Mesenchymal stem cell (in vitro differentiated cells and primary cell): ENCODE measurements at regions not wholly inside any gene's neighbourhood (a gene's known extent, or its start where the extent isn't known, plus 50 kb on each side); places are given as distances from the start of the nearest gene placed in this dataset.

Experiments
- DNase-seq: peaks from one replicate; pipeline ENCODE4 v3.0.0-alpha.2; 2013
- H2AFZ ChIP-seq: one replicate; pipeline ENCODE4 v1.6.1; 2013; ENCODE audit warnings: low read depth, mild to moderate bottlenecking, control low read depth, inconsistent platforms, low read length, moderate library complexity
- H2AK5ac ChIP-seq: 2 replicates; pipeline ENCODE4 v1.6.1; 2013; ENCODE audit warnings: low read length, moderate library complexity, mild to moderate bottlenecking, inconsistent platforms; ENCODE audit not compliant: severe bottlenecking
- H2BK120ac ChIP-seq: one replicate; pipeline ENCODE4 v1.6.1; 2013; ENCODE audit warnings: low read depth, mild to moderate bottlenecking, inconsistent platforms, low read length, moderate library complexity
- H2BK12ac ChIP-seq, 2 experiments: one replicate each; pipeline ENCODE4 v1.6.1; 2013; ENCODE audit warnings: inconsistent platforms in 2 of 2, low read length in 2 of 2, mild to moderate bottlenecking in 2 of 2, moderate library complexity in 2 of 2, control low read depth in 1 of 2
- H2BK15ac ChIP-seq: one replicate; pipeline ENCODE4 v1.6.1; 2013; ENCODE audit warnings: mild to moderate bottlenecking, low read depth, inconsistent platforms; ENCODE audit not compliant: poor library complexity, severe bottlenecking
- H2BK5ac ChIP-seq: 2 replicates; pipeline ENCODE4 v1.6.1; 2013; ENCODE audit warnings: low read depth, mild to moderate bottlenecking, low read length, control low read depth, inconsistent platforms; ENCODE audit not compliant: poor library complexity, severe bottlenecking
- H3K14ac ChIP-seq, 2 experiments: one replicate each; pipeline ENCODE4 v1.6.1; 2013; ENCODE audit warnings: inconsistent platforms in 2 of 2, low read length in 2 of 2, control low read depth in 1 of 2, mild to moderate bottlenecking in 1 of 2, moderate library complexity in 1 of 2
- H3K18ac ChIP-seq, 2 experiments: one replicate each; pipeline ENCODE4 v1.6.1; 2013; ENCODE audit warnings: inconsistent platforms in 2 of 2, low read length in 2 of 2, control low read depth in 1 of 2, low read depth in 1 of 2, mild to moderate bottlenecking in 1 of 2
- H3K23ac ChIP-seq, 2 experiments: one replicate each; pipeline ENCODE4 v1.6.1; 2013; ENCODE audit warnings: inconsistent platforms in 2 of 2, low read length in 2 of 2, mild to moderate bottlenecking in 2 of 2, moderate library complexity in 2 of 2, control low read depth in 1 of 2
- H3K27ac ChIP-seq: 2 replicates; pipeline ENCODE4 v1.5.1; 2013; ENCODE audit warnings: mild to moderate bottlenecking, moderate library complexity, low read length, control low read depth, inconsistent platforms; ENCODE audit not compliant: poor library complexity, severe bottlenecking
- H3K27me3 ChIP-seq, 2 experiments: 2 replicates each; pipeline versions ENCODE4 v1.6.1 to v1.7.0; 2013; ENCODE audit warnings: low read length in 2 of 2, mild to moderate bottlenecking in 2 of 2, moderate library complexity in 2 of 2, control low read depth in 1 of 2, inconsistent platforms in 1 of 2; ENCODE audit not compliant: control insufficient read depth in 1 of 2, insufficient read depth in 1 of 2
- H3K36me3 ChIP-seq, 2 experiments: 2 replicates each; pipeline versions ENCODE4 v1.6.1 to v1.7.0; 2013; ENCODE audit warnings: low read length in 2 of 2, control low read depth in 1 of 2, inconsistent platforms in 1 of 2, low read depth in 1 of 2, mild to moderate bottlenecking in 1 of 2; ENCODE audit not compliant: insufficient read depth in 2 of 2, control insufficient read depth in 1 of 2
- H3K4ac ChIP-seq, 2 experiments: one replicate each; pipeline ENCODE4 v1.6.1; 2013; ENCODE audit warnings: inconsistent platforms in 2 of 2, low read length in 2 of 2, mild to moderate bottlenecking in 2 of 2, moderate library complexity in 2 of 2, control low read depth in 1 of 2, low read depth in 1 of 2
- H3K4me1 ChIP-seq: 2 replicates; pipeline ENCODE4 v1.6.1; 2013; ENCODE audit warnings: low read depth, low read length, control low read depth; ENCODE audit not compliant: control insufficient read depth, insufficient read depth
- H3K4me2 ChIP-seq: 2 replicates; pipeline ENCODE4 v1.6.1; 2013; ENCODE audit warnings: low read length, mild to moderate bottlenecking, inconsistent platforms; ENCODE audit not compliant: poor library complexity, severe bottlenecking
- H3K4me3 ChIP-seq, 2 experiments: 2 replicates each; pipeline versions ENCODE4 v1.5.1 to v1.7.0; 2013; ENCODE audit warnings: low read length in 2 of 2, mild to moderate bottlenecking in 2 of 2, control low read depth in 1 of 2, low read depth in 1 of 2; ENCODE audit not compliant: insufficient read depth in 1 of 2
- H3K79me1 ChIP-seq: replicated peaks from 2 replicates; pipeline ENCODE4 v1.6.1; 2013; ENCODE audit warnings: mild to moderate bottlenecking, control low read depth, low read length, inconsistent platforms; ENCODE audit not compliant: poor library complexity, severe bottlenecking
- H3K9ac ChIP-seq: 2 replicates; pipeline ENCODE4 v1.7.0; 2013; ENCODE audit warnings: mild to moderate bottlenecking, low read length, moderate library complexity
- H3K9me3 ChIP-seq: 2 replicates; pipeline ENCODE4 v1.7.0; 2013; ENCODE audit warnings: mild to moderate bottlenecking, low read length; ENCODE audit not compliant: control insufficient read depth
- H4K8ac ChIP-seq: one replicate; pipeline ENCODE4 v1.6.1; 2013; ENCODE audit warnings: inconsistent platforms, mild to moderate bottlenecking, low read length, moderate library complexity
- H4K91ac ChIP-seq: one replicate; pipeline ENCODE4 v1.6.1; 2013; ENCODE audit warnings: mild to moderate bottlenecking, low read length, inconsistent platforms
- WGBS: methylation state at CpG from one replicate; pipeline ENCODE4 v1.1.7; 2013; ENCODE audit warnings: mixed read lengths; 5-methylcytosine and 5-hydroxymethylcytosine counted together

DNA sequence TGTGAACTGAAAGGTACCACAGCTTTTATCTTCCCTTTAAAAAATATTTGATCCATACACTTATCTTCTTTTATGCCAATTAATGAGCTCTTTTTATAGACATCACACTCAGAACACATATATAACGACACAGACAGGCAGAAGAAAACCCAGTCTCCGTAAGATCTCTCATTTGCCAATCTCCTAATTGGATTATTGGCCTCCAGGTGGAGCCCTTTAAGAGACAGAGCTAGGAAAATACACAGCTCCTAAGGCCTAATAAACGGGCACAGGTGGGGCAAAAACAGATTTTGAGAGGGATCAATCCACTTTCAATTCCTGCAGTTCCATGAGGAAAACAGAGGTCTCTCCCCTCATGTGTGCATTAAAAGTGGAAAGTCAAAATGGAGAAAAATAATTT, 1495.4 kb downstream of the RPA4 start:
- Histone ChIP-seq H3K9me3 (peaks cover 45% of the 10 kb centered on the region), H3K9ac (no peak overlapping the region), H3K36me3 (no peaks in the 10 kb centered on the region), H3K27ac (no peak overlapping the region), H4K91ac (no peak overlapping the region), H3K4me3 (no peak overlapping the region), H4K8ac (no peak overlapping the region), H3K14ac (no peak overlapping the region), H3K23ac (no peak overlapping the region), H2AK5ac (no peak overlapping the region), H3K4me1 (no peaks in the 10 kb centered on the region), H3K4ac (no peak overlapping the region), H2BK5ac (no peak overlapping the region), H2BK15ac (no peak overlapping the region), H3K18ac (no peak overlapping the region), H3K27me3 (no peaks in the 10 kb centered on the region), H2BK12ac (no peak overlapping the region), H2AFZ (no peak overlapping the region), H3K4me2 (no peak overlapping the region), H3K79me1 (no peaks in the 10 kb centered on the region), H2BK120ac (no peak overlapping the region)
- no peak for DNase-seq
- 91% methylated on average over 1 of the region's 3 CpGs for WGBS

DNA sequence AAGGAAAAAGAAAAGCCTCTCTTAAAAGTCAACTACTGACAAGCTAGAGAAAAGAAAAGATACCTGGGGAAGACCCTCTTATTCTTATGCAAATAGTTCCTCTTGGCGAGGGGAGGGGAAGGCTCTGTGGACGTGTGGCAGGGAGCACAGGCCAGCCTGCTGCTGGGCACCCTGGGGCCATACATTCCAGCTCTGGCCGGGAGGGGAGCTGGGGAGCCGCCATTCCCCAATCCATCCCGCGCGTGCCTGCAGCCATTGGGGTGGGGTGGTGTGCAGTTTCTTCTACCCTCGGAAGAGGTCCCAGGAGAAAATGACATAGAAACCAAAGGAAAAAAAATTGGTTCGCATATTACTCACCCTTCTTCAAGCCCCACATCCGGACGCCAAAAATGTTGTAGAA, 1496.4 kb downstream of the RPA4 start:
- H2BK120ac ChIP-seq: no peak overlapping the region
- H3K4ac ChIP-seq: no peak overlapping the region
- H3K4me3 ChIP-seq: no peak overlapping the region
- H3K23ac ChIP-seq: no peak overlapping the region
- H3K4me2 ChIP-seq: no peak overlapping the region
- WGBS: 90% methylated on average over 4 of the region's 11 CpGs
- H3K27ac ChIP-seq: no peak overlapping the region
- no peaks in the 10 kb centered on the region for H3K4me1 ChIP-seq
- H3K18ac ChIP-seq: no peak overlapping the region
- no peak overlapping the region for H2BK12ac ChIP-seq
- no peak overlapping the region for H2BK15ac ChIP-seq
- H3K9ac ChIP-seq: no peak overlapping the region
- no peaks in the 10 kb centered on the region for H3K27me3 ChIP-seq
- H3K14ac ChIP-seq: no peak overlapping the region
- no peak for DNase-seq
- no peak overlapping the region for H2AK5ac ChIP-seq
- H4K91ac ChIP-seq: no peak overlapping the region
- H3K36me3 ChIP-seq: no peaks in the 10 kb centered on the region
- no peak overlapping the region for H2BK5ac ChIP-seq
- H3K9me3 ChIP-seq: peaks cover 45% of the 10 kb centered on the region
- H2AFZ ChIP-seq: no peak overlapping the region
- no peak overlapping the region for H4K8ac ChIP-seq
- H3K79me1 ChIP-seq: no peaks in the 10 kb centered on the region

DNA sequence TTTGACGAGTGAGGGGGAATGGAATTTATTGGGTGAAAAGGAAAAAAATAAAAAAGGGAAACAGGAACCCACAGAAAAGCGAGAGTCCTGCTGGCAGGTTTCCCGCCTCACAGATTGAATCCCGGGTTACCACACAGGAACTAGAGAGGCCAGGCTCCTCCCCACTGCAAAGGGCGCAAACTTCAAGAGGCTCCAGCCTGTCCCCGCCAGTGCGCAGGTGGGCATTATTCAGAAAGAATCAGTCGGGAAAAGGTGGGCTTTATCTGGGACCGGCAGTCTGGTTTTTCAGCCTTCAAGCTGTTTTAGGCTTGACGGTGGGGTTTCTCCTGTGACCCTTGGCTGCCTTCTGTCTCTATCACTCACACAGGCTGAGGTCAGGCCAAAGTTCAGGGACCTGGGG, 1496.8 kb downstream of the RPA4 start:
- Histone ChIP-seq H3K27me3 (no peaks in the 10 kb centered on the region), H4K8ac (no peak overlapping the region), H2AK5ac (no peak overlapping the region), H4K91ac (no peak overlapping the region), H3K4me1 (no peaks in the 10 kb centered on the region), H2AFZ (no peak overlapping the region), H3K4me3 (no peak overlapping the region), H3K18ac (no peak overlapping the region), H3K79me1 (no peaks in the 10 kb centered on the region), H3K14ac (no peak overlapping the region), H3K27ac (no peak overlapping the region), H3K36me3 (no peaks in the 10 kb centered on the region), H3K23ac (no peak overlapping the region), H2BK15ac (no peak overlapping the region), H3K9me3 (peaks cover 43% of the 10 kb centered on the region), H3K9ac (no peak overlapping the region), H2BK12ac (no peak overlapping the region), H2BK120ac (no peak overlapping the region), H3K4me2 (no peak overlapping the region), H3K4ac (no peak overlapping the region), H2BK5ac (no peak overlapping the region)
- 82% methylated on average over 10 of the region's 10 CpGs for WGBS
- no peak for DNase-seq

DNA sequence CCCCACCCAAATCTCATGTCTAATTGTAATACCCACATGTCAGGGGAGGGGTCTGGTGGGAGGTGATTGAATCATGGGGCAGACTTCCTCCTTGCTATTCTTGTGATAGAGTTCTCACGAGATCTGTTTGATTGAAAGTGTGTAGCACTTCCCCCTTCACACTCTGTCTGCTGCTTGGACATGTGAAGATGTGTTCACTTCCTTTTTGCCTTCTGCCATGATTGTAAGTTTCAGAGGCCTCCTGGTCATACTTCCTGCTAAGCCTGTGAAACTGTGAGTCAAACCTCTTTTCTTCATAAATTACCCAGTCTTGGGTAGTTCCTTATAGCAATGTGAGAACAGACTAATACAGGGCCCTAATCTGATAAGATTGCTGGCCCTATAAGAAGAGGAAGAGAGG, 1514.8 kb downstream of the RPA4 start:
- no CpG with 5 or more reads among the region's 1 CpG for WGBS

More for the DNA sequence above, 1514.8 kb downstream of the RPA4 start:
- H3K18ac ChIP-seq: no peak overlapping the region
- peaks cover 12% of the 10 kb centered on the region for H3K9me3 ChIP-seq
- no peak overlapping the region for H2BK15ac ChIP-seq
- no peak overlapping the region for H2BK12ac ChIP-seq
- H4K91ac ChIP-seq: no peak overlapping the region
- no peak overlapping the region for H3K4ac ChIP-seq
- H2BK5ac ChIP-seq: no peak overlapping the region
- H3K36me3 ChIP-seq: no peaks in the 10 kb centered on the region
- H3K9ac ChIP-seq: no peak overlapping the region
- H2AFZ ChIP-seq: no peak overlapping the region
- H3K4me2 ChIP-seq: no peak overlapping the region
- DNase-seq: no peak
- no peak overlapping the region for H2AK5ac ChIP-seq
- no peaks in the 10 kb centered on the region for H3K4me1 ChIP-seq
- no peak overlapping the region for H3K27ac ChIP-seq
- H4K8ac ChIP-seq: no peak overlapping the region
- no peak overlapping the region for H2BK120ac ChIP-seq
- H3K14ac ChIP-seq: no peak overlapping the region
- H3K27me3 ChIP-seq: no peaks in the 10 kb centered on the region
- H3K4me3 ChIP-seq: no peak overlapping the region
- no peaks in the 10 kb centered on the region for H3K79me1 ChIP-seq
- no peak overlapping the region for H3K23ac ChIP-seq
